Loucy (cell line): ENCODE measurements at regions not wholly inside any gene's neighbourhood (a gene's known extent, or its start where the extent isn't known, plus 50 kb on each side); places are given as distances from the start of the nearest gene placed in this dataset.

ENCODE experiments used
- H2AFZ ChIP-seq: fragments of 200-600 bp; sonication (generic); 2 replicates; pipeline ENCODE4 v1.6.0; 2016; ENCODE audit warnings: antibody characterized with exemption, mild to moderate bottlenecking, low read length, moderate library complexity
- H3F3A ChIP-seq: fragments of 200-600 bp; 2 replicates; pipeline ENCODE4 v1.6.0; 2016; ENCODE audit warnings: antibody characterized with exemption, low read depth, mild to moderate bottlenecking
- H3K27me3 ChIP-seq: fragments of 200-600 bp; sonication (generic); 2 replicates; pipeline ENCODE4 v1.6.1; 2014; ENCODE audit warnings: low read length, mild to moderate bottlenecking; ENCODE audit not compliant: insufficient read depth, poor library complexity, severe bottlenecking
- H3K36me3 ChIP-seq: fragments of 200-600 bp; sonication (generic); 2 replicates; pipeline ENCODE4 v1.6.1; 2016; ENCODE audit warnings: low read length; ENCODE audit not compliant: insufficient read depth
- H3K4me1 ChIP-seq: fragments of 200-600 bp; sonication (generic); 2 replicates; pipeline ENCODE4 v1.5.1; 2014; ENCODE audit warnings: low read length, mild to moderate bottlenecking; ENCODE audit not compliant: insufficient read depth, poor library complexity, severe bottlenecking
- H3K4me2 ChIP-seq: fragments of 200-600 bp; sonication (generic); 2 replicates; pipeline ENCODE4 v1.6.0; 2014; ENCODE audit warnings: antibody characterized with exemption, low read length, low read depth, mild to moderate bottlenecking; ENCODE audit not compliant: poor library complexity, severe bottlenecking
- H3K4me3 ChIP-seq: fragments of 200-600 bp; sonication (generic); 2 replicates; pipeline ENCODE4 v1.5.1; 2014; ENCODE audit warnings: low read length, mild to moderate bottlenecking, mixed read lengths; ENCODE audit not compliant: poor library complexity, severe bottlenecking
- H3K79me2 ChIP-seq: fragments of 200-600 bp; sonication (generic); 2 replicates; pipeline ENCODE4 v1.6.1; 2014; ENCODE audit warnings: low read length; ENCODE audit not compliant: insufficient read depth
- H3K9ac ChIP-seq: fragments of 200-600 bp; sonication (generic); 2 replicates; pipeline ENCODE4 v1.6.0; 2014; ENCODE audit warnings: mild to moderate bottlenecking, low read depth, low read length, moderate library complexity; ENCODE audit not compliant: poor library complexity, severe bottlenecking
- H3K9me2 ChIP-seq: fragments of 200-600 bp; sonication (generic); replicated peaks from 2 replicates; pipeline ENCODE4 v1.6.1; 2016; ENCODE audit warnings: low read depth, low read length, mixed read lengths
- H3K9me3 ChIP-seq: fragments of 200-600 bp; sonication (generic); 2 replicates; pipeline ENCODE4 v1.6.1; 2014; ENCODE audit warnings: mild to moderate bottlenecking, antibody characterized with exemption, low read length, low read depth; ENCODE audit not compliant: insufficient read depth
- H4K20me1 ChIP-seq: fragments of 200-600 bp; sonication (generic); 2 replicates; pipeline ENCODE4 v1.6.0; 2014; ENCODE audit warnings: antibody characterized with exemption, low read length, mild to moderate bottlenecking; ENCODE audit not compliant: insufficient read depth, poor library complexity, severe bottlenecking
- EZH2phosphoT487 ChIP-seq: fragments of 200-600 bp; IDR thresholded peaks from 2 replicates; pipeline ENCODE4 v1.6.1; 2018; ENCODE audit warnings: antibody characterized with exemption, mild to moderate bottlenecking, moderate library complexity, borderline replicate concordance
- TF ChIP-seq, protein P1 (sequence below): fragments of 200-600 bp; sonication (generic); conservative IDR thresholded peaks from 2 replicates; pipeline ENCODE4 v1.5.1; 2014; ENCODE audit warnings: mild to moderate bottlenecking, antibody characterized with exemption, low read length

DNA sequence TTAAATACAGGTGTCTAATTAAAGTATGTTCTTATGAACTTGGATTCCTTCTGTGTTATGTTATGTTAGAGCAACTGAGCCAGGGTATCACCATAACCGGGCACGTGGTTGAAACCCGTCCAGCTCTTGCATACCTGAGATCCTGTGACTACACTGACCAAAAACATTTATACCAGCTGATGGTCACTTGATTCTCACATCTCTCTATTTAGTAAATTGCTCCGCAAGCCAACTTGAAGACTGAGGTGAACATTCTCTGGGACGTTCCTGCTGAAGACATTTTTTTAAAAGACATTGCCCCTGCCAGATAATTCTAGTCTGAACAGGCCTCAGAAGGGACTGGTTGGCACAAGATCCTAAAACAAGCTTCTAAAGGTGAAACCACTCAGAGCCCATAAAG lies 550.0 kb upstream of the DIPK2B start:
- H2AFZ ChIP-seq, result no peak overlapping the region
- peaks cover 14% of the 10 kb centered on the region for H4K20me1 ChIP-seq
- H3F3A ChIP-seq, result no peaks in the 10 kb centered on the region; the same call in 1 of the 2 replicates
- H3K4me1 ChIP-seq, result peaks cover 72% of the 10 kb centered on the region
- H3K27me3 ChIP-seq, result no peaks in the 10 kb centered on the region
- H3K9me3 ChIP-seq, result no peaks in the 10 kb centered on the region
- peaks cover 82% of the 10 kb centered on the region for H3K79me2 ChIP-seq
- no peak overlapping the region for H3K4me3 ChIP-seq
- TF ChIP-seq EZH2phosphoT487, result no peak
- TF ChIP-seq, protein P1, sequence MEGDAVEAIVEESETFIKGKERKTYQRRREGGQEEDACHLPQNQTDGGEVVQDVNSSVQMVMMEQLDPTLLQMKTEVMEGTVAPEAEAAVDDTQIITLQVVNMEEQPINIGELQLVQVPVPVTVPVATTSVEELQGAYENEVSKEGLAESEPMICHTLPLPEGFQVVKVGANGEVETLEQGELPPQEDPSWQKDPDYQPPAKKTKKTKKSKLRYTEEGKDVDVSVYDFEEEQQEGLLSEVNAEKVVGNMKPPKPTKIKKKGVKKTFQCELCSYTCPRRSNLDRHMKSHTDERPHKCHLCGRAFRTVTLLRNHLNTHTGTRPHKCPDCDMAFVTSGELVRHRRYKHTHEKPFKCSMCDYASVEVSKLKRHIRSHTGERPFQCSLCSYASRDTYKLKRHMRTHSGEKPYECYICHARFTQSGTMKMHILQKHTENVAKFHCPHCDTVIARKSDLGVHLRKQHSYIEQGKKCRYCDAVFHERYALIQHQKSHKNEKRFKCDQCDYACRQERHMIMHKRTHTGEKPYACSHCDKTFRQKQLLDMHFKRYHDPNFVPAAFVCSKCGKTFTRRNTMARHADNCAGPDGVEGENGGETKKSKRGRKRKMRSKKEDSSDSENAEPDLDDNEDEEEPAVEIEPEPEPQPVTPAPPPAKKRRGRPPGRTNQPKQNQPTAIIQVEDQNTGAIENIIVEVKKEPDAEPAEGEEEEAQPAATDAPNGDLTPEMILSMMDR, result no peak
- H3K4me2 ChIP-seq, result peak overlapping the region; percentile 67
- peaks cover 23% of the 10 kb centered on the region; the same call in 1 of the 2 replicates for H3K36me3 ChIP-seq
- no peaks in the 10 kb centered on the region for H3K9me2 ChIP-seq
- H3K9ac ChIP-seq, result peak overlapping the region; percentile 68

DNA sequence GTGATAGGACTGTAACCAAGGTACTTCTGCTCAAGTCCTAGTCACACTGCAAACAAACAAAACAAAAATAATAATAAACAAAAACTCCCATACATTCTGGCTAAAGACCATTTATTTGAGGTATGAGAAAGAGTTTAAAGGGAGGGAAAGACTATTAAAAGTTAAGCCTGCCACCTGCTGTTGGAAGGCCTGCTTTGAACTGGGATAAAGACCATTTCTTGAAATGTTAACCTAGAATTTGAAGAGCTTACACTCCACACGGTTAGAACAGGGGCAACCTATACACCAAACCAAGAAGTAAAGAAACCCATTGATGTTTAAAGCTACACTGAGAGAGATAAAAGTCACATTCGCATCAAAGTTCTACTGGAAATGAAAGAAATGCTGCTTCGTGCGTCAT lies 548.7 kb upstream of the DIPK2B start:
- Histone ChIP-seq H3K9me2 (no peaks in the 10 kb centered on the region), H3K36me3 (peaks cover 35% of the 10 kb centered on the region; the same call in 1 of the 2 replicates), H3K79me2 (peaks cover 71% of the 10 kb centered on the region), H3K4me1 (peaks cover 65% of the 10 kb centered on the region), H3K9ac (peak overlapping the region; percentile 68), H3F3A (no peaks in the 10 kb centered on the region; the same call in 1 of the 2 replicates), H2AFZ (no peak overlapping the region), H3K9me3 (no peaks in the 10 kb centered on the region), H3K4me2 (peak overlapping the region; percentile 67), H3K4me3 (peak overlapping the region; percentile 20), H4K20me1 (peaks cover 14% of the 10 kb centered on the region), H3K27me3 (no peaks in the 10 kb centered on the region)
- TF ChIP-seq, protein P1, result peak; percentile 51
- no peak for TF ChIP-seq EZH2phosphoT487

DNA sequence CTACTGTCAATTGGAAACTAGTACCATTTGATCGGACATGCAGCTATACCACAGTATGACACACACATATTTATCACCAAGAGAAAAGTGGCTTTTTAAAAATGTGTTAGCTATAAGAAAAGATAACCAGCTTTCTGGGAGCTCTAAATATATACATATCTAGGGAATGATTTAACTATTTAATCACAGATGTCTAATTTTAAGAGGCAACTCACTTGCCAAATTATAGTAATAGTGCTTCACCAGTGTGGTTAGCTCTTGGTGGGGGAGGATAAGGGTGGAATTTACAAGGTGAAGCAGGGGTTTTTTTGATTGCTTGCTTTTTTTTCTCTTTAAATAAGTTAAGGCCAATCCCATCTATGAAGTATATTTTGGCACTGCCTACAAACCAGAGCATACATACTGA lies 547.7 kb upstream of the DIPK2B start:
- Histone ChIP-seq H3K4me1 (peaks cover 58% of the 10 kb centered on the region), H3K9me3 (no peaks in the 10 kb centered on the region), H3F3A (no peaks in the 10 kb centered on the region), H3K9me2 (no peaks in the 10 kb centered on the region), H4K20me1 (peaks cover 14% of the 10 kb centered on the region), H3K27me3 (no peaks in the 10 kb centered on the region), H3K79me2 (peaks cover 66% of the 10 kb centered on the region), H3K4me3 (peak overlapping the region; percentile 0), H2AFZ (no peak overlapping the region), H3K4me2 (peak overlapping the region; percentile 57), H3K9ac (peak overlapping the region; percentile 19), H3K36me3 (peaks cover 45% of the 10 kb centered on the region; the same call in 1 of the 2 replicates)
- TF ChIP-seq, protein P1, result no peak
